Prostate gland (tissue), 2 donors: ENCODE measurements at regions not wholly inside any gene's neighbourhood (a gene's known extent, or its start where the extent isn't known, plus 50 kb on each side); places are given as distances from the start of the nearest gene placed in this dataset.

Experiments
- DNase-seq: peaks from one replicate; pipeline ENCODE4 v3.0.0-alpha.2; 2019; ENCODE audit warnings: low spot score
- H3K27ac ChIP-seq, 2 donors: fragments of 200-600 bp; sonication (generic); 2 replicates each; pipeline ENCODE4 v1.5.1; 2017 to 2019
- H3K27me3 ChIP-seq: fragments of 200-600 bp; sonication (generic); replicated peaks from 2 replicates; pipeline ENCODE4 v1.5.1; 2019; ENCODE audit not compliant: insufficient read depth
- H3K36me3 ChIP-seq, 2 donors: fragments of 200-600 bp; sonication (generic); 1 replicate in 1 of 2; 2 replicates in 1 of 2; pipeline versions ENCODE4 v1.5.1 to v1.8.1; 2017 to 2019
- H3K4me1 ChIP-seq: fragments of 200-600 bp; sonication (generic); replicated peaks from 2 replicates; pipeline ENCODE4 v1.5.1; 2019
- H3K4me3 ChIP-seq, 2 donors: fragments of 200-600 bp; sonication (generic); 2 replicates each; pipeline ENCODE4 v1.5.1; 2017 to 2019
- H3K9me3 ChIP-seq: fragments of 200-600 bp; sonication (generic); 2 replicates; pipeline ENCODE4 v1.5.1; 2017
- CTCF ChIP-seq, 4 experiments: fragments of 200-600 bp in 2 of 4; fragments of 450-650 bp in 2 of 4; sonication (generic) in 2 of 4; IDR thresholded peaks; 1 replicate in 3 of 4; 2 replicates in 1 of 4; pipeline ENCODE4 v1.5.1; 2016 to 2019; ENCODE audit warnings: antibody characterized with exemption in 4 of 4, mild to moderate bottlenecking in 2 of 4, moderate library complexity in 2 of 4
- POLR2A ChIP-seq: fragments of 450-650 bp; IDR thresholded peaks from one replicate; pipeline ENCODE4 v1.6.1; 2016; ENCODE audit warnings: antibody characterized with exemption, mild to moderate bottlenecking
- POLR2AphosphoS5 ChIP-seq: sonication (generic); formaldehyde crosslinking; IDR thresholded peaks from one replicate; pipeline ENCODE4 v1.6.1; 2017; ENCODE audit warnings: antibody characterized with exemption
- WGBS: methylation state at CpG from one replicate; pipeline ENCODE4 v1.1.5; 2018; 5-methylcytosine and 5-hydroxymethylcytosine counted together
- intact Hi-C: fragments of 100-400 bp; cut with DNase I; formaldehyde crosslinking; loops from one replicate; pipeline ENCODE4 v1.14.2; 2022

- intact Hi-C loops = no loop called here
- H3K4me3 ChIP-seq = no peak overlapping the region
- H3K27ac ChIP-seq = no peak overlapping the region
- WGBS = 73% methylated on average over 3 of the region's 3 CpGs
- no peaks in the 10 kb centered on the region for H3K36me3 ChIP-seq
- no peaks in the 10 kb centered on the region for H3K9me3 ChIP-seq
- TF ChIP-seq POLR2A (no peak), POLR2AphosphoS5 (no peak), CTCF (IDR thresholded peaks at IDR 0.05) (no peak)
- H3K27me3 ChIP-seq = no peaks in the 10 kb centered on the region
- no peaks in the 10 kb centered on the region for H3K4me1 ChIP-seq
- no peak for DNase-seq
Observed at GRCh38 chr4:133467290-133467947, 318.3 kb downstream of the PCDH10 start.

- Histone ChIP-seq H3K4me1 (no peaks in the 10 kb centered on the region), H3K27me3 (no peaks in the 10 kb centered on the region), H3K9me3 (no peaks in the 10 kb centered on the region), H3K36me3 (no peaks in the 10 kb centered on the region), H3K4me3 (no peak overlapping the region), H3K27ac (no peak overlapping the region)
- intact Hi-C loops = no loop called here
- WGBS = 61% methylated on average over 4 of the region's 4 CpGs
- TF ChIP-seq POLR2A = no peak
- no peak for TF ChIP-seq POLR2AphosphoS5
- TF ChIP-seq CTCF (IDR thresholded peaks at IDR 0.05) = no peak
- no peak for DNase-seq
Observed at GRCh38 chr4:133465022-133465421, 315.9 kb downstream of the PCDH10 start.

- intact Hi-C loops = no loop called here
- H3K4me3 ChIP-seq = no peak overlapping the region
- no peaks in the 10 kb centered on the region for H3K4me1 ChIP-seq
- H3K27me3 ChIP-seq = no peaks in the 10 kb centered on the region
- H3K27ac ChIP-seq = no peak overlapping the region
- H3K9me3 ChIP-seq = no peaks in the 10 kb centered on the region
- TF ChIP-seq POLR2AphosphoS5 (no peak), POLR2A (no peak), CTCF (IDR thresholded peaks at IDR 0.05) (no peak)
- DNase-seq = no peak
- H3K36me3 ChIP-seq = no peaks in the 10 kb centered on the region
- 80% methylated on average over 4 of the region's 4 CpGs for WGBS
Observed at GRCh38 chr4:133464311-133464710, 315.2 kb downstream of the PCDH10 start.

- H3K36me3 ChIP-seq = no peaks in the 10 kb centered on the region
- no peak overlapping the region for H3K27ac ChIP-seq
- H3K4me3 ChIP-seq = no peak overlapping the region
- no peak for TF ChIP-seq POLR2AphosphoS5
- no peak for TF ChIP-seq POLR2A
- no peak for TF ChIP-seq CTCF (IDR thresholded peaks at IDR 0.05)
- intact Hi-C loops = no loop called here
- H3K4me1 ChIP-seq = no peaks in the 10 kb centered on the region
- no peak for DNase-seq
- 86% methylated on average over 2 of the region's 2 CpGs for WGBS
- H3K27me3 ChIP-seq = no peaks in the 10 kb centered on the region
- no peaks in the 10 kb centered on the region for H3K9me3 ChIP-seq
Observed at GRCh38 chr4:133452678-133453077, 303.6 kb downstream of the PCDH10 start.

- H3K27me3 ChIP-seq = no peaks in the 10 kb centered on the region
- DNase-seq = no peak
- intact Hi-C loops = no loop called here
- H3K9me3 ChIP-seq = no peaks in the 10 kb centered on the region
- no peak overlapping the region for H3K27ac ChIP-seq
- H3K4me1 ChIP-seq = no peaks in the 10 kb centered on the region
- no peak for TF ChIP-seq POLR2A
- TF ChIP-seq CTCF (IDR thresholded peaks at IDR 0.05) = no peak
- no peak for TF ChIP-seq POLR2AphosphoS5
- 95% methylated on average over 17 of the region's 17 CpGs for WGBS
- H3K4me3 ChIP-seq = no peak overlapping the region
- no peaks in the 10 kb centered on the region for H3K36me3 ChIP-seq
Observed at GRCh38 chr4:133450813-133451212, 301.7 kb downstream of the PCDH10 start.
